H1 (cell line): ENCODE measurements at regions not wholly inside any gene's neighbourhood (a gene's known extent, or its start where the extent isn't known, plus 50 kb on each side); places are given as distances from the start of the nearest gene placed in this dataset.

Experiments
- CTCF ChIA-PET: fragments of 300-600 bp; sonication (Branson Sonifier 250); formaldehyde crosslinking; loops from one replicate; lab custom pipeline; 2021; ENCODE audit not compliant: partially characterized antibody; lab: Charles Lee
- POLR2A ChIA-PET: fragments of 300-600 bp; sonication (Branson Sonifier 250); formaldehyde crosslinking; loops from one replicate; lab custom pipeline; 2021; ENCODE audit warnings: inconsistent platforms; ENCODE audit not compliant: partially characterized antibody; lab: Charles Lee
- DNase-seq, 2 experiments: peaks; one replicate each; pipeline versions ENCODE4 v3.0.0 to v3.0.0-alpha.2; 2010 to 2022; ENCODE audit warnings: low spot score in 2 of 2, low read depth in 1 of 2, mixed read lengths in 1 of 2
- FAIRE-seq: peaks from 2 replicates; lab custom pipeline; 2011; peaks lifted over from hg19 to GRCh38; lab: Jason Lieb, UNC
- H2AFZ ChIP-seq: 2 replicates; pipeline ENCODE4 v1.8.1; 2012; ENCODE audit warnings: low read length, inconsistent platforms
- H2AK5ac ChIP-seq: 2 replicates; pipeline ENCODE4 v1.6.1; 2013; ENCODE audit warnings: low read depth, low read length
- H2BK120ac ChIP-seq: replicated peaks from 2 replicates; pipeline ENCODE3; 2013; ENCODE audit warnings: low read depth, low read length, inconsistent platforms
- H2BK12ac ChIP-seq: 2 replicates; pipeline ENCODE4 v1.6.1; 2013; ENCODE audit warnings: low read depth, low read length
- H2BK15ac ChIP-seq: 2 replicates; pipeline ENCODE4 v1.6.1; 2013; ENCODE audit warnings: low read length
- H2BK20ac ChIP-seq: 2 replicates; pipeline ENCODE4 v1.6.1; 2013; ENCODE audit warnings: low read length
- H2BK5ac ChIP-seq: 2 replicates; pipeline ENCODE4 v1.6.1; 2013; ENCODE audit warnings: low read depth, low read length
- H3K14ac ChIP-seq: 2 replicates; pipeline ENCODE4 v1.6.1; 2013; ENCODE audit warnings: inconsistent platforms; ENCODE audit not compliant: insufficient read length
- H3K18ac ChIP-seq: 2 replicates; pipeline ENCODE4 v1.6.1; 2013; ENCODE audit warnings: low read length; ENCODE audit errors: extremely low read depth
- H3K23ac ChIP-seq: 2 replicates; pipeline ENCODE4 v1.6.1; 2013; ENCODE audit warnings: inconsistent platforms; ENCODE audit not compliant: insufficient read length
- H3K23me2 ChIP-seq: 2 replicates; pipeline ENCODE4 v1.6.1; 2013; ENCODE audit warnings: low read depth, low read length
- H3K27ac ChIP-seq: 2 replicates; pipeline ENCODE4 v1.6.1; 2011; ENCODE audit warnings: low read depth, low read length, inconsistent platforms
- H3K27me3 ChIP-seq, 4 experiments: replicated peaks in 1 of 4; 1 replicate in 1 of 4; 2 replicates in 3 of 4; pipeline versions ENCODE4 v1.6.1 to v1.8.1; 2011 to 2013; ENCODE audit warnings: low read length in 3 of 4, mild to moderate bottlenecking in 3 of 4, inconsistent platforms in 2 of 4, mixed read lengths in 2 of 4, moderate library complexity in 1 of 4; ENCODE audit not compliant: control insufficient read depth in 3 of 4, insufficient read depth in 3 of 4; ENCODE audit errors: extremely low read depth in 1 of 4
- H3K36me3 ChIP-seq, 4 experiments: 2 replicates each; pipeline versions ENCODE4 v1.6.1 to v1.8.1; 2011 to 2013; ENCODE audit warnings: mild to moderate bottlenecking in 4 of 4, low read length in 3 of 4, moderate library complexity in 2 of 4, control low read depth in 1 of 4, inconsistent platforms in 1 of 4; ENCODE audit not compliant: insufficient read depth in 4 of 4, control insufficient read depth in 2 of 4
- H3K4ac ChIP-seq: replicated peaks from 2 replicates; pipeline ENCODE3; 2013; ENCODE audit warnings: low read length, low read depth, mixed read lengths, inconsistent platforms; ENCODE audit not compliant: insufficient read length
- H3K4me1 ChIP-seq, 4 experiments: replicated peaks in 1 of 4; 1 replicate in 1 of 4; 2 replicates in 3 of 4; pipeline versions ENCODE4 v1.6.1 to v1.8.1; 2011 to 2013; ENCODE audit warnings: low read length in 3 of 4, inconsistent platforms in 2 of 4, mixed read lengths in 1 of 4; ENCODE audit not compliant: insufficient read depth in 4 of 4, control insufficient read depth in 3 of 4
- H3K4me2 ChIP-seq, 2 experiments: 2 replicates each; pipeline versions ENCODE4 v1.6.1 to v1.8.1; 2011 to 2013; ENCODE audit warnings: low read depth in 2 of 2, low read length in 2 of 2, control low read depth in 1 of 2, inconsistent platforms in 1 of 2, mild to moderate bottlenecking in 1 of 2; ENCODE audit not compliant: insufficient read depth in 1 of 2
- H3K4me3 ChIP-seq, 4 experiments: fragments of 200-600, 300-600 bp in 1 of 4; sonication (generic), shearing (Covaris generic), sonication (Bioruptor Twin) in 1 of 4; 2 replicates each; pipeline versions ENCODE4 v1.5.1 to v1.8.1; 2011 to 2016; ENCODE audit warnings: low read length in 4 of 4, low read depth in 3 of 4, control low read depth in 2 of 4, inconsistent platforms in 2 of 4, mild to moderate bottlenecking in 2 of 4, mixed read lengths in 1 of 4, moderate library complexity in 1 of 4; ENCODE audit not compliant: insufficient read depth in 2 of 4; ENCODE audit errors: extremely low read depth in 1 of 4
- H3K56ac ChIP-seq: replicated peaks from 2 replicates; pipeline ENCODE3; 2013; ENCODE audit warnings: low read depth, mild to moderate bottlenecking, mixed read lengths, low read length, inconsistent platforms; ENCODE audit not compliant: insufficient read length
- H3K79me1 ChIP-seq: 2 replicates; pipeline ENCODE4 v1.6.1; 2013; ENCODE audit warnings: low read depth, low read length, control low read depth
- H3K79me2 ChIP-seq, 2 experiments: 2 replicates each; pipeline versions ENCODE4 v1.6.1 to v1.8.1; 2012 to 2013; ENCODE audit warnings: low read length in 2 of 2, mild to moderate bottlenecking in 2 of 2, inconsistent platforms in 1 of 2; ENCODE audit not compliant: insufficient read depth in 2 of 2, control insufficient read depth in 1 of 2
- H3K9ac ChIP-seq, 4 experiments: replicated peaks in 1 of 4; 1 replicate in 1 of 4; 2 replicates in 3 of 4; pipeline versions ENCODE4 v1.6.1 to v1.8.1; 2011 to 2013; ENCODE audit warnings: low read depth in 3 of 4, low read length in 3 of 4, control low read depth in 2 of 4, mild to moderate bottlenecking in 2 of 4, moderate library complexity in 2 of 4, inconsistent platforms in 1 of 4; ENCODE audit errors: extremely low read depth in 1 of 4
- H3K9me3 ChIP-seq, 2 experiments: 2 replicates each; pipeline versions ENCODE4 v1.6.1 to v1.8.1; 2012 to 2013; ENCODE audit warnings: mild to moderate bottlenecking in 2 of 2, moderate library complexity in 2 of 2, control low read depth in 1 of 2, inconsistent platforms in 1 of 2, low read depth in 1 of 2, low read length in 1 of 2, mixed read lengths in 1 of 2; ENCODE audit not compliant: insufficient read depth in 2 of 2
- H4K20me1 ChIP-seq, 2 experiments: replicated peaks in 1 of 2; 2 replicates each; pipeline versions ENCODE3 to v1.8.1; 2011 to 2013; ENCODE audit warnings: inconsistent platforms in 2 of 2, low read length in 2 of 2, mild to moderate bottlenecking in 1 of 2; ENCODE audit not compliant: insufficient read depth in 2 of 2, control insufficient read depth in 1 of 2
- H4K5ac ChIP-seq: 2 replicates; pipeline ENCODE4 v1.6.1; 2013; ENCODE audit warnings: low read length, low read depth, mixed read lengths, inconsistent platforms; ENCODE audit not compliant: insufficient read length
- H4K8ac ChIP-seq: 2 replicates; pipeline ENCODE4 v1.8.0; 2013; ENCODE audit warnings: mild to moderate bottlenecking, moderate library complexity, low read length, inconsistent platforms; ENCODE audit not compliant: insufficient read depth; ENCODE audit errors: extremely low read depth
- H4K91ac ChIP-seq: replicated peaks from 2 replicates; pipeline ENCODE3; 2013; ENCODE audit warnings: low read length, mixed read lengths, inconsistent platforms; ENCODE audit not compliant: insufficient read length
- PHF8 ChIP-seq: fragments of 200-600 bp; sonication (generic); conservative IDR thresholded peaks from 2 replicates; pipeline ENCODE4 v1.7.1; 2012; ENCODE audit warnings: low read depth, mild to moderate bottlenecking, inconsistent platforms, low read length, moderate library complexity
- WGBS, 2 experiments: shearing (Covaris generic) in 1 of 2; methylation state at CpG; one replicate each; pipeline versions ENCODE4 v1.1.6 to v1.1.7; 2013 to 2015; ENCODE audit warnings: low lambda C conversion rate in 2 of 2, mixed read lengths in 2 of 2, inconsistent platforms in 1 of 2, low coverage in 1 of 2, missing lambda C conversion rate in 1 of 2; ENCODE audit not compliant: insufficient replicate concordance in 2 of 2, insufficient coverage in 1 of 2, insufficient read length in 1 of 2; ENCODE audit errors: extremely low coverage in 1 of 2, missing lambda C conversion rate in 1 of 2; 5-methylcytosine and 5-hydroxymethylcytosine counted together

DNA sequence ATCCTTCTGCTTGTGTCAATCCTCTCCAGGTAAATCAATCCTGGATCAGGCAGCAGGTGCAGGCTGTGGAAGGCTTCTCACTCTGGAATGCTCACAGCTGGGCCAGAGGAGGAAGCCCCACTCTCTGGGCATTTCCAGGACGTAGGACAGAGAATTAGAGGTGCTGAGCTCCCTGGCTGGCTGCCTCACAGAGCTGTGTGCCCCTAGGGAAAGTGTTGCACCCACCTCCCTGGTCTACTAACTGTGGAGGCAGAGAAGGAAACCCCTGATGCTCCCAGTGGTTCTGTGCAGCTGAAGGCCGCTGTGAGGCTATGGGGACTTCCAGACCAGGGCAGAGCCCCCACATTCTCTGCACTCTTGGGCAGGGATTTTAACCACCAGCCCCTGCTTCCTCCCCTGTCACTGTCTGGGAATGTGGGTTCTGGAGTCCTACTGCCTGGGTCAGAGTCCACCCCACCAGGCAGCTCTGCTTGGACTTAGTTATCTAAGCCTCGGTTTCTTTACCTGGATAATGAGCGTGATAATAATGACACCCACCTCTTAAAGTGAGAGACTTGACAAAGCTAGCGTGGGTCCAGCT is 73.5 kb upstream of the EEPD1 start:
- Histone ChIP-seq H4K8ac (no peak overlapping the region), H2BK5ac (no peak overlapping the region), H2BK120ac (no peak overlapping the region), H3K23me2 (no peaks in the 10 kb centered on the region), H3K27me3 (no peaks in the 10 kb centered on the region; a peak in 2 of 7 replicates), H3K79me1 (no peaks in the 10 kb centered on the region), H3K4me2 (no peak overlapping the region), H4K5ac (no peak overlapping the region), H2BK12ac (no peak overlapping the region), H3K4ac (no peak overlapping the region), H3K4me3 (no peak overlapping the region), H3K27ac (no peak overlapping the region), H2BK20ac (no peak overlapping the region), H3K56ac (no peak overlapping the region), H3K9ac (no peak overlapping the region), H4K20me1 (no peaks in the 10 kb centered on the region), H2BK15ac (no peak overlapping the region), H3K79me2 (no peaks in the 10 kb centered on the region), H4K91ac (no peak overlapping the region), H3K36me3 (no peaks in the 10 kb centered on the region), H3K14ac (no peak overlapping the region), H2AK5ac (no peak overlapping the region), H3K9me3 (no peaks in the 10 kb centered on the region), H3K18ac (no peak overlapping the region), H3K23ac (no peak overlapping the region), H2AFZ (no peak overlapping the region), H3K4me1 (no peaks in the 10 kb centered on the region)
- ChIA-PET POLR2A (no interaction called here), CTCF (interaction anchor here (0.7 to 1.8 kb wide), 6 partner anchors 41 to 219 kb away, joined by 3 to 4 read pairs (median 3); no protein-coding TSS in a partner anchor)
- FAIRE-seq, result no peak
- 95% methylated on average over 5 of the region's 5 CpGs; no CpG with 5 or more reads in 1 of the 2 experiments for whole genome bisulfite sequencing, 2 experiments
- DNase-seq, result no peak
- no peak for TF ChIP-seq PHF8
